HepG2 (cell line): ENCODE measurements at regions not wholly inside any gene's neighbourhood (a gene's known extent, or its start where the extent isn't known, plus 50 kb on each side); places are given as distances from the start of the nearest gene placed in this dataset.
"Not testable (repeated sequence)": the region's sequence is repeated elsewhere in the genome, so short reads cannot be mapped to it uniquely, and the experiment has no call there.

Experiments used
- ATAC-seq: fragments of 200-7000 bp; cut with Tn5 transposase; 3 replicates; pipeline ENCODE4 v1.9.1; 2020; ENCODE audit warnings: mild to moderate bottlenecking, moderate library complexity
- BruUV-seq: library from RNA; stranded (reverse); fragments of 400-500 nt; replicated peaks from 2 replicates; lab custom pipeline; 2021; lab: Mats Ljungman, UMichigan
- CTCF ChIA-PET: fragments of 300-600 bp; formaldehyde crosslinking; extraction: SDS; loops from one replicate; lab custom pipeline; 2021; ENCODE audit warnings: low total read pairs, inconsistent platforms, low intra/inter-chr PET ratio; lab: Yijun Ruan, JAX
- POLR2A ChIA-PET: fragments of 350-600 bp; sonication (Branson Sonifier 250); formaldehyde crosslinking; loops from one replicate; lab custom pipeline; 2020; ENCODE audit warnings: antibody characterized with exemption, inconsistent platforms; lab: Yijun Ruan, JAX
- DNase-seq: peaks from one replicate; pipeline ENCODE4 v3.0.0-alpha.2; 2015; ENCODE audit warnings: low spot score
- FAIRE-seq: peaks from 3 replicates; lab custom pipeline; 2011; peaks lifted over from hg19 to GRCh38; lab: Jason Lieb, UNC
- H2AFZ ChIP-seq: one replicate; pipeline ENCODE4 v1.6.1; 2011; ENCODE audit warnings: low read length, inconsistent platforms
- H3K27ac ChIP-seq: fragments of 300-600 bp; 3 replicates; pipeline ENCODE4 v1.8.0; 2011; ENCODE audit warnings: mixed run types, mild to moderate bottlenecking, mixed read lengths, low read length, inconsistent platforms; ENCODE audit not compliant: insufficient read depth; ENCODE audit errors: extremely low read length
- H3K27me3 ChIP-seq, 2 experiments: fragments of 200-600 bp in 1 of 2; 2 replicates in 1 of 2; 3 replicates in 1 of 2; pipeline versions ENCODE4 v1.6.0 to v1.8.0; 2011; ENCODE audit warnings: low read length in 2 of 2, mild to moderate bottlenecking in 2 of 2, moderate library complexity in 2 of 2, inconsistent platforms in 1 of 2; ENCODE audit not compliant: insufficient read depth in 2 of 2, control insufficient read depth in 1 of 2
- H3K36me3 ChIP-seq, 2 experiments: fragments of 200-600 bp in 1 of 2; replicated peaks in 1 of 2; 2 replicates in 1 of 2; 3 replicates in 1 of 2; pipeline versions ENCODE4 v1.5.1 to v1.8.0; 2011; ENCODE audit warnings: low read length in 2 of 2, inconsistent platforms in 1 of 2; ENCODE audit not compliant: insufficient read depth in 2 of 2, control insufficient read depth in 1 of 2
- H3K4me1 ChIP-seq: 2 replicates; pipeline ENCODE4 v1.5.1; 2012; ENCODE audit warnings: low read length, inconsistent platforms; ENCODE audit not compliant: insufficient read depth
- H3K4me2 ChIP-seq: 2 replicates; pipeline ENCODE4 v1.6.0; 2011; ENCODE audit warnings: low read depth, low read length, inconsistent platforms
- H3K4me3 ChIP-seq, 3 experiments: fragments of 200-600 bp in 1 of 3; sonication (generic), shearing (Covaris generic) in 1 of 3; replicated peaks in 1 of 3; 2 replicates each; pipeline ENCODE4 v1.5.1; 2011 to 2016; ENCODE audit warnings: low read length in 3 of 3, inconsistent platforms in 2 of 3, low read depth in 2 of 3, mild to moderate bottlenecking in 2 of 3, control low read depth in 1 of 3, mixed read lengths in 1 of 3; ENCODE audit not compliant: insufficient read depth in 1 of 3
- H3K79me2 ChIP-seq: one replicate; pipeline ENCODE4 v1.6.1; 2011; ENCODE audit warnings: low read length, inconsistent platforms; ENCODE audit not compliant: insufficient read depth
- H3K9ac ChIP-seq: 2 replicates; pipeline ENCODE4 v1.6.0; 2011; ENCODE audit warnings: mild to moderate bottlenecking, low read depth, low read length, inconsistent platforms; ENCODE audit not compliant: insufficient read depth
- H3K9me3 ChIP-seq: 2 replicates; pipeline ENCODE4 v1.5.1; 2012; ENCODE audit warnings: mild to moderate bottlenecking, low read length
- H4K20me1 ChIP-seq: 2 replicates; pipeline ENCODE4 v1.6.0; 2011; ENCODE audit warnings: inconsistent platforms, mild to moderate bottlenecking, low read length, moderate library complexity; ENCODE audit not compliant: insufficient read depth
- WGBS: methylation state at CpG from one replicate; pipeline ENCODE4 v1.1.6; 2017; ENCODE audit warnings: low lambda C conversion rate; 5-methylcytosine and 5-hydroxymethylcytosine counted together
- in situ Hi-C: cut with HindIII; loops from 2 replicates; pipeline ENCODE4 v1.10.0; 2017; ENCODE audit warnings: low pct_unique_long_range_greater_than_20kb; ENCODE audit not compliant: extremely low pct_ligation_motif_present
- intact Hi-C: fragments of 100-400 bp; cut with micrococcal nuclease; formaldehyde crosslinking; loops from one replicate; pipeline ENCODE4 v1.10.0; 2022; ENCODE audit not compliant: unreplicated experiment

DNA sequence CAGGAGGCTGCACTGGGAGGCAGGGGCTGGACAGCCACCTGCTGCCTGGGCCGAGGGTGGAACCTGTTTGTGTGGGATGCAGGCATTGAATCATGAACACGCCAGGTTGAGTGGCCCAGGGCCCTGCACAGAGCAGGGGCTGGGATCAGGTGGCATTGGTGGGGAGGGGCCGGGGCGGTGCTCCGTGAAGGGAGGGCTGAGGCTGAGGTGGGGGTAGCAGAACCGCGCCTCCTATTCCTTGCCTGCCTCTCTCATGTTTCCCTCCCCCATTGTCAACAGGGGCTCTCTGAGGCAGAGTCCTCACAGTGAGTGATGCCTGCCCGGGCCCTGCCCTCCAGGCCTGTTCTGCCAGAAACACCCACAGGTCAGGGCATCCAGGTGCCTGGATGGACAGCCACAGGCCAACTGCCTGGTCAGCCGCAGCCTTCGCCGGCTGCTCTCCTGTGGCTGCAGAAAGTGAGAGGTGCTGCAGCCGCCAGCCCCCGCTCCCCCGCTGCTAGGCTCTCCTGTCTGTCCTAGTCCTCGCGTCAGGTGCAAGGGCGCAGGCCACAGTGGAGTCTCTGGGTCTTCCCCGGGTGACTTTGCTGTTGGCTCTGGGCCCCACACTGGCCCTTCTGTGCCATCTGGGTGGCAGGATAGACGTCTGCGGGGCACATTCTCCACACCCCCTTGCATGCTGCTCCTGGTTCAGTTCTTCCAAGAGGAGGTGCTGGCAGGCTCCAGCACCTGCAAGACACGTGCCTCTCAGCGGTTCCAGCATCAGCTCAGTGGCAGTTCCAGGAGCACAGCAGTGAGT, 79.6 kb upstream of the GOLGA6L4 start:
- FAIRE-seq, ATAC-seq, H3K79me2 ChIP-seq, DNase-seq, H3K9me3 ChIP-seq, H3K9ac ChIP-seq, H3K4me1 ChIP-seq, intact Hi-C loops, H3K4me3 ChIP-seq, H3K27me3 ChIP-seq, H3K27ac ChIP-seq, H3K4me2 ChIP-seq, in situ Hi-C loops, H4K20me1 ChIP-seq, POLR2A ChIA-PET, CTCF ChIA-PET, BruUV-seq, H3K36me3 ChIP-seq, H2AFZ ChIP-seq: not testable (repeated sequence)
- WGBS: 0% methylated on average over 5 of the region's 22 CpGs

DNA sequence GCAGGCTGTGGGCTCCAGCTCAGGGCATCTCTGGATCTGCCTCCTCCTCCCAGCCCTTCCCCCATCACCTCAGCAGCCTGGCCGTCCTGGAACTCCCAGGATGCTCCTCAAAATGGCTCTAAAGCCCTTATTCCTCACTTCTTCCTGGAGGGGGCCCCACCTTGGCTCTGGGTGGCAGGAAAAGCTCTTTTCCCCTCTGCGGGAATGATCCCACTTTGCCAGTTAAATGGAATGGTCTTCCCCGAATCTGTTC, 79.1 kb upstream of the GOLGA6L4 start:
- H4K20me1 ChIP-seq, DNase-seq, intact Hi-C loops, H3K79me2 ChIP-seq, POLR2A ChIA-PET, CTCF ChIA-PET, H3K9me3 ChIP-seq, H2AFZ ChIP-seq, H3K4me2 ChIP-seq, H3K9ac ChIP-seq, FAIRE-seq, H3K4me1 ChIP-seq, in situ Hi-C loops, H3K36me3 ChIP-seq, H3K27me3 ChIP-seq, BruUV-seq, H3K4me3 ChIP-seq, ATAC-seq, H3K27ac ChIP-seq: not testable (repeated sequence)
- 0% methylated on average over 3 of the region's 3 CpGs for WGBS

DNA sequence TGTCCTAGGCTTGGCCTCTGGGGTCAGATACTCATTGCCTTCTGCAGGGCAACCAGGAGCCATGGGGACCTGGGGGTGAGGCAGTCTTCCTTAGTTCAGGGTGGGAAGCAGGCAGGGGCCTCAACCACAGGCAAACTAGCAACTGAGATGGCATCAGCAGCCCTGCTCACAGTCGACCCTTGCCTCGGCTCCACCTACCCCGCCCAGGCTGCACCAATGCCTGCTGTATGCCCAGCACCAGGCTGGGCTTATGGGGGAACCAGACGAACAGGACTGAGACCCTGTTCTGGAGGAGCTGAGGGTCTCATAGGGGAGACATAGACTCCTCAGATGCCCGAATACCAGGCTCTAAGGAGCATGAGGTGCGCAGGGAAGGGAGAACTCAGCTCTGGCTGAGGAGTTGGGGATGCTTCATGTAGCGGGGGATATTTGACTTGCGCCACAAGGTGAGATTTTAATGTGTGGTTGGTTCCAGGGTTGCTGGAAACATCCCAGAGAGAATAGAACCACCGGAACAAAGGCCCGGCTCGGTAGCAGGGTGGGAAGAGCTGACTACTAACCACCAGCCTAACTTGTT, 78.4 kb upstream of the GOLGA6L4 start:
- H3K9ac ChIP-seq, ATAC-seq, H3K79me2 ChIP-seq, H3K9me3 ChIP-seq, H3K27me3 ChIP-seq, H3K27ac ChIP-seq, in situ Hi-C loops, DNase-seq, H3K36me3 ChIP-seq, POLR2A ChIA-PET, H3K4me3 ChIP-seq, H4K20me1 ChIP-seq, CTCF ChIA-PET, H3K4me2 ChIP-seq, BruUV-seq, H2AFZ ChIP-seq, H3K4me1 ChIP-seq, intact Hi-C loops, FAIRE-seq: not testable (repeated sequence)
- WGBS: 17% methylated on average over 5 of the region's 11 CpGs

GRCh38 chr15:84157857-84158256, 77.7 kb upstream of the GOLGA6L4 start:
- 6% methylated on average over 3 of the region's 3 CpGs for WGBS
- FAIRE-seq, H3K36me3 ChIP-seq, H3K4me3 ChIP-seq, H3K79me2 ChIP-seq, DNase-seq, H3K4me1 ChIP-seq, intact Hi-C loops, ATAC-seq, H2AFZ ChIP-seq, POLR2A ChIA-PET, H3K4me2 ChIP-seq, BruUV-seq, H3K9ac ChIP-seq, H3K9me3 ChIP-seq, H3K27me3 ChIP-seq, in situ Hi-C loops, H3K27ac ChIP-seq, CTCF ChIA-PET, H4K20me1 ChIP-seq: not testable (repeated sequence)
